ENCODE measurements at regions not wholly inside any gene's neighbourhood (a gene's known extent, or its start where the extent isn't known, plus 50 kb on each side); places are given as distances from the start of the nearest gene placed in this dataset.

DNA sequence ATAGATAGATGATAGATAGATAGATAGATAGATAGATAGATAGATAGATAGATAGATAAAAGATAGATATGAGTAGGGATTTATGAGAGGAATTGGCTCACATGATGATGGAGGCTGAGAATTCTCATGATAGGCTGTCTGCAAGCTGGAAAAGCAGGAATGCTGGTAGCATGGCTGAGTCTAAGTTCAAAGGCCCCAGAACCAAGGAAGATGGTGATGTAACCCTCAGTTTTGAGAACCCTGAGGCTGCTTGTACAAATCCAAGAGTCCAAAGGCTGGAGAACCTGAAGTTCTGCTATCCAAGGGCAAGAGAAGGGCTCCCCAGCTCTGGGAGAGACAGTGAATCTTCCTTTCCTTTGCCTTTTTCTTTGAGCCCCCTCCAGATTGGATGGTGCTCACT, 210.8 kb downstream of the RFPL4B start:
- TF ChIP-seq CTCF (IDR thresholded peaks at IDR 0.05), result no peak
- ATAC-seq (no peak), DNase-seq (no peak)
- no peaks in the 10 kb centered on the region for H3K36me3 ChIP-seq
- intact Hi-C loops (cut with DNase I), result no loop called here
- no peaks in the 10 kb centered on the region for H3K4me1 ChIP-seq
- H3K27ac ChIP-seq, result no peak overlapping the region
- no peaks in the 10 kb centered on the region for H3K9me3 ChIP-seq
- no peaks in the 10 kb centered on the region for H3K27me3 ChIP-seq (ENCODE audit: low read depth)
- H3K4me3 ChIP-seq, result no peak overlapping the region

- no peak for TF ChIP-seq CTCF (IDR thresholded peaks at IDR 0.05)
- Histone ChIP-seq H3K27ac (no peak overlapping the region), H3K4me1 (no peaks in the 10 kb centered on the region), H3K36me3 (no peaks in the 10 kb centered on the region), H3K27me3 (ENCODE audit: low read depth) (no peaks in the 10 kb centered on the region), H3K9me3 (no peaks in the 10 kb centered on the region), H3K4me3 (no peak overlapping the region)
- intact Hi-C loops (cut with DNase I), result no loop called here
- DNase-seq, result no peak
- no peak for ATAC-seq
Observed at GRCh38 chr6:112560651-112561050, 213.5 kb downstream of the RFPL4B start.

DNA sequence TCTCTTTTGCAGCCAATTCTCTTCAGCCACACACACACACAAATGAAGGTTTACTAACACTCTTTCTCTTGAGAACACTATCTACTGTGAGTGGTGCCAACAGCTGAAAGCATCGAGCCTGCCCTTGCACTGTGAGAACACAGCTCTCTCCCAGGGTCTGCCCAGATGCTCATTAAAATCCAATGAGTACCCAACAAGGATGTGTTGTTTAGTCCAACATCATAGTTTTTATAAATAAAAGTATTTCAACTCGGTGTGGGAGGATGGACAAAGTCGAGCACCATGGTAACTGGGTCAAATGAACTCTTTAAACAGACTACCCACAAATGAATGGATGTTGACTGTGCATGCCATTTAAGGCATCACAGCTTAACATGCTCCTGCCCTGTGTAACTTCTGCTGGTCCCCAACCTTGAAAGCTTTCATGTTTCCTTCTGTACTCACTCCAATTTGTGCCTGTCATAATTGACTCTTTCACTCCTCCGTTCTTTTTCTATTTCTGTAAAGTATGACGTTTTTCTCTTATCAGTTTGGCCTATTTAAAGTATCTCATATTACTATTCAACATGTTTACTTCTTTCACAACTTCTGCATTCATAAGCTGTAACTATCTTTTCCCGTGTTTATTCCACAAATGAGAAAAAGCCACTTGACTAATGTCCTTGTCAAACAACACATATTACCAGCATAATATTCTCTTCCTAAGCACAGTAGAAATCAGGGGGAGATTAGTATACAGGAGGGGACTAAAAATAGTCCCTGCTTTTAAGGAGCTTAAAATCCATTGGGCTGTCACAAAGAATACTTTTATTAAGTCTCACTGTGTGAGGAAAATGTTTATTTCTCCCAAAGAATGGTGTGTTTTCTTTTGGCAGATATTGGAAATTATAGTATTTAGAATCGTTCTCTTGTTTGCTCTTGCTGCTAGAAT, 215.4 kb downstream of the RFPL4B start:
- Histone ChIP-seq H3K4me3 (no peak overlapping the region), H3K27me3 (ENCODE audit: low read depth) (no peaks in the 10 kb centered on the region), H3K36me3 (no peaks in the 10 kb centered on the region), H3K9me3 (no peaks in the 10 kb centered on the region), H3K4me1 (no peaks in the 10 kb centered on the region), H3K27ac (no peak overlapping the region)
- intact Hi-C loops (cut with DNase I), result no loop called here
- no peak for DNase-seq
- no peak for TF ChIP-seq CTCF (IDR thresholded peaks at IDR 0.05)
- peak; percentile 21 to 44 for ATAC-seq

DNA sequence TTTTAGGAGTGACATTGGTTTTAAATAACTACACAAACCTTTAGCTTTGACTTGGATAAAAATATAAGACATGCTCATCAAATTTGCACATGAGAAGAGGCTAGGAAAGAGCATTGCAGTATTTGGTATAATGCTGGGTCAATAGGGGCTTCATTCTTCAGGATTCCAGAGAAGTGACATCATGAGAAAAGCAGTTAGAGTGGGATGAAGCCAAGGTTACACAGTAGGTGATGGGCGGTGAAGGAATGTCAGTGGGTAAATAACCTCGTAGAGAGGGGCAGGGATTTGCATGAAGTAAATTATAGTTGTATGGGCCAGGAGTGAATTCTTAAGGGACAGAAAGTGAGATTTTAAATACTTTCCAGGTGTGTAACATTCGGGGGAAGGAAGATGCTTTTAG, 216.2 kb downstream of the RFPL4B start:
- DNase-seq, result no peak

GRCh38 chr6:112568066-112568465, 220.9 kb downstream of the RFPL4B start:
- Histone ChIP-seq H3K4me3 (no peak overlapping the region), H3K36me3 (no peaks in the 10 kb centered on the region), H3K4me1 (no peaks in the 10 kb centered on the region), H3K27ac (no peak overlapping the region), H3K27me3 (ENCODE audit: low read depth) (no peaks in the 10 kb centered on the region), H3K9me3 (no peaks in the 10 kb centered on the region)
- ATAC-seq, result no peak
- TF ChIP-seq CTCF (IDR thresholded peaks at IDR 0.05), result no peak
- intact Hi-C loops (cut with DNase I), result no loop called here
- DNase-seq, result no peak

More for the DNA sequence above, 216.2 kb downstream of the RFPL4B start:
- no peaks in the 10 kb centered on the region for H3K27me3 ChIP-seq (ENCODE audit: low read depth)
- TF ChIP-seq CTCF (IDR thresholded peaks at IDR 0.05), result no peak
- ATAC-seq, result peak in 1 of 2 donors; percentile 64
- H3K4me1 ChIP-seq, result no peaks in the 10 kb centered on the region
- no peak overlapping the region for H3K27ac ChIP-seq
- H3K4me3 ChIP-seq, result no peak overlapping the region
- H3K36me3 ChIP-seq, result no peaks in the 10 kb centered on the region
- no peaks in the 10 kb centered on the region for H3K9me3 ChIP-seq
- intact Hi-C loops (cut with DNase I), result no loop called here
